ENCODE measurements at regions not wholly inside any gene's neighbourhood (a gene's known extent, or its start where the extent isn't known, plus 50 kb on each side); places are given as distances from the start of the nearest gene placed in this dataset.

DNA sequence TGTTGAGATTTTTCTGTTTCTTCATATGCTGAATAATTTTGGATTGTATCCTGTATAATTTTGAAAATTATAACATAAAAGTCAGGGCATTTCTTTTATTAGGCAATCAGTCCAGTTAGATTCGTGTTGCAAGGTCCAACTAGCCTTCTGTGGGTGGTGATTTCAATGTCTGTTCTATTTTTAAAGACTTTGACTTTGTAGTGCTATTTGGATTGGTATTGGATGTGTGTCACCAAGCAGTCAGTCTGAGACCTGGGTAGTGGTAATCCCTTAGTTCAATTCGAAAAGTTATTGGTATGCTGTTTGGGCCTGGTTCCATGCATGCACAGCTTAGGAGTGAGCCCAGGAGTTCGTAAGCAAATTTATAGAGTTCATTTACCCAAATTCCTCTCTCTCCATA, 82.2 kb downstream of the EPDR1 start:
- H3K4me1 ChIP-seq (ENCODE audit: insufficient read depth, low read length), result no peaks in the 10 kb centered on the region
- no peaks in the 10 kb centered on the region for H3K9me3 ChIP-seq (ENCODE audit: insufficient read depth, low read depth, low read length)
- no peak overlapping the region for H3K4me3 ChIP-seq (ENCODE audit: low read length)
- no peak overlapping the region for H3K27ac ChIP-seq (ENCODE audit: low read length)
- H3K27me3 ChIP-seq (ENCODE audit: insufficient read depth, low read length), result no peaks in the 10 kb centered on the region
- no peak overlapping the region for H3K9ac ChIP-seq (ENCODE audit: low read depth, low read length)
- no peaks in the 10 kb centered on the region for H3K36me3 ChIP-seq (ENCODE audit: insufficient read depth, low read depth, low read length)

DNA sequence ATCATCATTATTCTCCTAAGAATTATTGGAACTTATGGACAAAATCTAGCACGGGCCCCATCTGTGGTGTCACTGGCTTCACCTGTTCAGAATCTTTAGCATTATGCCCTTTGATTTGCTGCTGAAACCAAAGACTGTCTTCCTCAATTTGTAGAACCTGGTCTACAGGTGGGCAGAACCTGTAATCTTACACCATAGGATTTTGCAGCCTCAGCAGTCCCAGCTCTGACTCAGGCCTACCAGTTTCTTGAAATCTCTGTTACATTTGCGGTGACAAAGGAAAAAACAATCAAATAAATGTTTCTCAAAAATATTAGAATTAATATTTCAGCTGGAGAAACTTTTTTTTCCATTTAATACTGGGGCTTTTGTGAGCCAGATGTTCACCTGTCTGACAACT, 86.1 kb downstream of the EPDR1 start:
- Histone ChIP-seq H3K27me3 (ENCODE audit: insufficient read depth, low read length) (no peaks in the 10 kb centered on the region), H3K4me1 (ENCODE audit: insufficient read depth, low read length) (no peaks in the 10 kb centered on the region), H3K4me3 (ENCODE audit: low read length) (no peak overlapping the region), H3K36me3 (ENCODE audit: insufficient read depth, low read depth, low read length) (no peaks in the 10 kb centered on the region), H3K9me3 (ENCODE audit: insufficient read depth, low read depth, low read length) (peaks cover 11% of the 10 kb centered on the region), H3K9ac (ENCODE audit: low read depth, low read length) (no peak overlapping the region), H3K27ac (ENCODE audit: low read length) (no peak overlapping the region)

DNA sequence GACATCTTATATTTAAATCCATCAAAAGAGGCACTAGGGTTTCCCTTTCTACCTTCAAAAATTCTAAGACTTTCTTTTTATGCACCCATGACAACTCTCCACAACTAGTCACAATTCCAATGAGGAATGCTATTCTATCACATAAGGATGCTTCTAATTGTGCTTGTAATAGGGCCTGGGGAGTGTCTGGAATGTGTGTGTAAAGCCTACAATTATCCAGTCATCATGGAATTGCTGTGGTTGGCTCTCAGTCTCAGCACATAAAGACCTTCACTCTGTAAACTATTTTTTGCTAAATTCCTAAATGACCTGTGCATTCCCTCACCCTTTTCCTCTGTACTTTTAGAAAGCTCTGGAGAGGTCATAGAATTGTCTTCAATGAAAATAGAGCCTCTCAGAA, 86.7 kb downstream of the EPDR1 start:
- no peak overlapping the region for H3K4me3 ChIP-seq (ENCODE audit: low read length)
- H3K4me1 ChIP-seq (ENCODE audit: insufficient read depth, low read length), result no peaks in the 10 kb centered on the region
- H3K27me3 ChIP-seq (ENCODE audit: insufficient read depth, low read length), result no peaks in the 10 kb centered on the region
- peaks cover 11% of the 10 kb centered on the region for H3K9me3 ChIP-seq (ENCODE audit: insufficient read depth, low read depth, low read length)
- no peaks in the 10 kb centered on the region for H3K36me3 ChIP-seq (ENCODE audit: insufficient read depth, low read depth, low read length)
- H3K9ac ChIP-seq (ENCODE audit: low read depth, low read length), result no peak overlapping the region
- no peak overlapping the region for H3K27ac ChIP-seq (ENCODE audit: low read length)

DNA sequence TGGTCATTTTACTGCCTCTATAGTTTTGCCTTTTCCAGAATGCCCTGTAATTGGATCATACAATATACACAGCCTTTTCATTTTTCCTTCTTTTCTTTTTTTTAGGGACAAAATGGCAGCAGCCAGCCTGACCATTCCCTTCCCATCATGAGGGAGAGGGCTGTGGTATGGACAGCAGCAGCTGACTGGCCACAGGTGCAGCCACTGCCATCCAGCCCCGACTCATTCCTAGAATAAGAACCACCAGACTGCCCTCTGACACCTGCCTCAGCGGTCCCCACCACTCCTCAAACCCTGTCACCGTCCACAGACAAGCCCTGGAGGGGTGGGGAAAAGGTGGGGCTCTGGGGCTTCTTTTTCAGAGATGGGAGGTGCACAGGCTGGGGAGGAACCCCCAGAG, 92.8 kb downstream of the EPDR1 start:
- Histone ChIP-seq H3K9me3 (ENCODE audit: insufficient read depth, low read depth, low read length) (peaks cover 11% of the 10 kb centered on the region), H3K4me3 (ENCODE audit: low read length) (no peak overlapping the region), H3K4me1 (ENCODE audit: insufficient read depth, low read length) (no peaks in the 10 kb centered on the region), H3K9ac (ENCODE audit: low read depth, low read length) (no peak overlapping the region), H3K27me3 (ENCODE audit: insufficient read depth, low read length) (no peaks in the 10 kb centered on the region), H3K27ac (ENCODE audit: low read length) (no peak overlapping the region), H3K36me3 (ENCODE audit: insufficient read depth, low read depth, low read length) (no peaks in the 10 kb centered on the region)

DNA sequence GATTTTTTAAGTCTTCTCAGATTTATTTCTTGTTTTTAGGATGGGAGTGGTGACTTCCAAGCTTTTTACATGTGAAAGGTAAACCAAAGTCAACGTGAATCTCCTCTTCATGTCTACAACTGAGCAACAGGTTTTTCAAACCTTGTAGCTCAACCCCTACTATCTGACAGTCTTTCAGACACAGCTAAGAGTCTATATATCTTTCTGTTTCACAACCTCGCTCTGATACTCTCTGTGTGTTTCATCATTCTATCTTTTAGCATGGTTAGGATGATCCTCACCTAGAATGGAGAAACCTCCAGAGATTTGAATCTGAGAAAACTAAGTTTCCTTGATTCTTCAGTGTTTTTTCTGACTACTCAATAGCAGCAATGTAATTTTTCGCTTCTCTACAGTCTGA, 96.1 kb downstream of the EPDR1 start:
- Histone ChIP-seq H3K9me3 (ENCODE audit: insufficient read depth, low read depth, low read length) (no peaks in the 10 kb centered on the region), H3K36me3 (ENCODE audit: insufficient read depth, low read depth, low read length) (no peaks in the 10 kb centered on the region), H3K4me3 (ENCODE audit: low read length) (no peak overlapping the region), H3K27ac (ENCODE audit: low read length) (no peak overlapping the region), H3K4me1 (ENCODE audit: insufficient read depth, low read length) (no peaks in the 10 kb centered on the region), H3K9ac (ENCODE audit: low read depth, low read length) (no peak overlapping the region), H3K27me3 (ENCODE audit: insufficient read depth, low read length) (no peaks in the 10 kb centered on the region)

DNA sequence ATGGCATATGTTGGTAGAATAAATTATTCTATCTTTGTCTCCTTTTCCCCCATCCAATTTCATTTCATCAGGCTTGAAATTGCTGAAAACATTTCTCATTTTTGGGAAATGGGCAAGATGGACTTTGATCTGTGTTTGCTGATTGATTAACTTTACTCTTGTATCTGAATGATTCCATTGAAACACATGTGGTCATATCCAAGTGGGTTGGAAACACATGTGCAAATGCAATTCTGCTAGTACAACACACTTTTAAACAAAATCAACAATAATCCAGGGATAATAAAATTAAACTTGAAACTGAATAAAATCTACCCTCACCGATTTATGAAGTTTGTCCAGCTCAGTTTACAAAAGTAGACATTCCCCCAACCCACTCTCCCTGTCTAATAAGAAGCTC, 96.9 kb downstream of the EPDR1 start:
- Histone ChIP-seq H3K27me3 (ENCODE audit: insufficient read depth, low read length) (no peaks in the 10 kb centered on the region), H3K4me1 (ENCODE audit: insufficient read depth, low read length) (no peaks in the 10 kb centered on the region), H3K9ac (ENCODE audit: low read depth, low read length) (no peak overlapping the region), H3K4me3 (ENCODE audit: low read length) (no peak overlapping the region), H3K9me3 (ENCODE audit: insufficient read depth, low read depth, low read length) (no peaks in the 10 kb centered on the region), H3K27ac (ENCODE audit: low read length) (no peak overlapping the region), H3K36me3 (ENCODE audit: insufficient read depth, low read depth, low read length) (no peaks in the 10 kb centered on the region)

DNA sequence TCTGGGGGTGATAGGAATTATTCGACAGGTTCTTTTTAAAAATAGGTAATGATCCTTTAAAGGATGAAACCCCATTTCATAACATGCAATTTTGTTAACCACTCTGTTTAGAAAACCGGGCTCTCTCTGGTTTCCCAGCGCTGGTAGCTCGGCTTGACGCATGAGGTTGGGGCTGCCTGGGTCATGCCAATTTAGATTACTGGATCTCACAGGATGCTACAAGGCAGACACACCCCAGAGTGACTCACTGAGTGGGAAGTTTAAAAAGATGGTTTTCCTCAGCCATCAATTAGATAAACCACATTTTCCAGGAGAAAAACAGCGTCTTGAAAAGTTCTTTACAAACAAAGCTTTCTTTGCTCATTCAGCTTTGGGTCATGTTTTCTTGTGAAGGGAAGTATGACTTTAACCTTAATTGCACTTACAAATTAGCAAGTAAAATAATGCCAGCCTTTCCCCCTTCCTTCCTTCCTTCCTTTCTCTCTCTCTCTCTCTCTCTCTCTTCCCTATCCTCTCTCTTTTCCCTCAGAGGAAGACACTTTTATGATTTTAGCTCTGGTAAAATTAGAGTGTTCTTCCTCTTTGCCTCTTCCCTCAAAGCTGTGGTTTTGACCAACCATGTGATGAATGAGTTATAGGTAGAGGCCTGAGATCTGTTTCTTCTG, 99.8 kb downstream of the EPDR1 start:
- no peaks in the 10 kb centered on the region for H3K27me3 ChIP-seq (ENCODE audit: insufficient read depth, low read length)
- no peak overlapping the region for H3K9ac ChIP-seq (ENCODE audit: low read depth, low read length)
- H3K36me3 ChIP-seq (ENCODE audit: insufficient read depth, low read depth, low read length), result no peaks in the 10 kb centered on the region
- H3K9me3 ChIP-seq (ENCODE audit: insufficient read depth, low read depth, low read length), result no peaks in the 10 kb centered on the region
- no peak overlapping the region for H3K27ac ChIP-seq (ENCODE audit: low read length)
- H3K4me1 ChIP-seq (ENCODE audit: insufficient read depth, low read length), result no peaks in the 10 kb centered on the region
- H3K4me3 ChIP-seq (ENCODE audit: low read length), result no peak overlapping the region

DNA sequence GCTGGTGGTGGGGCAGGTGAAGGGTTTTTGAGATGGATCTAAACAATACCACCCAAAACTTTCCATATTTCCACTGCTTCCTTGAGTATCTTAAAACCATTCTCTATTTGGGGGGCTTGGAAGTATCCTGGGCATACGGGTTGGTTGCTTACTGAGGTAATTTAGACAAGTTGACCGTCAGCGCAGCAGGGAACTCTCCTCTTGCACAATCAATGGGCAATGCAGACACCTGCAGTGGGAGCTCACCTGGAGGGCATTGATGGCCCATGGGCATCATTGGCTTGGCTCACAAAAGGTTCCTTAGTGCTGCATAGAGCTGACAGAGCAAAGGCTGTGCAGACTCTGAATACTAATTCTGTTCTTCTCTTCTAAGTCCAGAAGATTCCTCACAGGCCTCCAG, 101.5 kb downstream of the EPDR1 start:
- H3K9ac ChIP-seq (ENCODE audit: low read depth, low read length), result no peak overlapping the region
- no peaks in the 10 kb centered on the region for H3K36me3 ChIP-seq (ENCODE audit: insufficient read depth, low read depth, low read length)
- H3K4me1 ChIP-seq (ENCODE audit: insufficient read depth, low read length), result no peaks in the 10 kb centered on the region
- no peaks in the 10 kb centered on the region for H3K9me3 ChIP-seq (ENCODE audit: insufficient read depth, low read depth, low read length)
- no peak overlapping the region for H3K27ac ChIP-seq (ENCODE audit: low read length)
- H3K4me3 ChIP-seq (ENCODE audit: low read length), result no peak overlapping the region
- H3K27me3 ChIP-seq (ENCODE audit: insufficient read depth, low read length), result no peaks in the 10 kb centered on the region

DNA sequence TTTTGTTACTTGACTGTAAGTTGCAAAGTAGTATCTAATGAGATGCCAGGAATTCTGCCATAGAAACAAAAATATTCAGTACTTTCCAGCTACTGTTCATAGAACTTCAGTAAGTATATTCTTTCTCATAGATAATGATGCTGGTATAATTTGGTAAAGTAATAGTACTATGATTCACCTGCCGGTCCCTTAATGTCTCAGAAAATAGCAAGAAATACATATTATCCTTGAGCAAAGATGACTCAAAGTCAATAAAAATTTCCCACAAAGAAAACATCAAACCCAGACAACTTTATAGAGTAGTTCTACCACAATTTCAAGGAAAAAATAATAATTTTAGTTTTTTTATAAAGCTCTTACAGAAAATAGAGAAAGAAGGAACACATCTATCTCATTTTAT, 105.4 kb downstream of the EPDR1 start:
- Histone ChIP-seq H3K4me1 (ENCODE audit: insufficient read depth, low read length) (no peaks in the 10 kb centered on the region), H3K27ac (ENCODE audit: low read length) (no peak overlapping the region), H3K9me3 (ENCODE audit: insufficient read depth, low read depth, low read length) (no peaks in the 10 kb centered on the region), H3K36me3 (ENCODE audit: insufficient read depth, low read depth, low read length) (no peaks in the 10 kb centered on the region), H3K4me3 (ENCODE audit: low read length) (no peak overlapping the region), H3K27me3 (ENCODE audit: insufficient read depth, low read length) (no peaks in the 10 kb centered on the region), H3K9ac (ENCODE audit: low read depth, low read length) (no peak overlapping the region)

DNA sequence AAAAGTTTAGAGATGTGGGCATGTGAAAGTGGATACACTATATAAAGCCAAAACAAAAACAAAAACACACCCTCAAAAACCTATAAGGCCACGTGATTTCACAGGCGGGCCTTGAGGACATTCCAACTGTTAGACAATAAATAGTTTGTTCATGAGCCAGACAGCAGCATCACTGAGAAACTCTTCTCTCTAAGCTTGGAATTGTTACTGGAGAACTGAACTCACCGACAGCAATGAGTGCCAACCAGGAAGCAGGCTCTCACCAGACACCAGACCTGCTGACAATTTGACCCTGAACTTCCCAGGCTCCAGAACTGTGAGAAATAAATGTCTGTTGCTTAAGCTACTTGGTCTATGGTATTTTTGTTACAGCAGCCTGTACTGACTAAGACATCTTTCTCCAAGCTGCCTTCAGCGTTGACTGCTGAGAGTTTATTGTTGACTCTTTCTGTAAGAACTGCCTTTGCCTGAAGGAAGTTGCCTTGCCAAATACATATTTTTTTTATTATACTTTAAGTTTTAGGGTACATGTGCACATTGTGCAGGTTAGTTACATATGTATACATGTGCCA, 107.5 kb downstream of the EPDR1 start:
- no peak overlapping the region for H3K9ac ChIP-seq (ENCODE audit: low read depth, low read length)
- no peaks in the 10 kb centered on the region for H3K36me3 ChIP-seq (ENCODE audit: insufficient read depth, low read depth, low read length)
- peaks cover 6% of the 10 kb centered on the region; the same call in 1 of the 2 replicates for H3K4me1 ChIP-seq (ENCODE audit: insufficient read depth, low read length)
- no peak overlapping the region for H3K4me3 ChIP-seq (ENCODE audit: low read length)
- H3K27ac ChIP-seq (ENCODE audit: low read length), result no peak overlapping the region
- H3K9me3 ChIP-seq (ENCODE audit: insufficient read depth, low read depth, low read length), result no peaks in the 10 kb centered on the region
- H3K27me3 ChIP-seq (ENCODE audit: insufficient read depth, low read length), result no peaks in the 10 kb centered on the region

DNA sequence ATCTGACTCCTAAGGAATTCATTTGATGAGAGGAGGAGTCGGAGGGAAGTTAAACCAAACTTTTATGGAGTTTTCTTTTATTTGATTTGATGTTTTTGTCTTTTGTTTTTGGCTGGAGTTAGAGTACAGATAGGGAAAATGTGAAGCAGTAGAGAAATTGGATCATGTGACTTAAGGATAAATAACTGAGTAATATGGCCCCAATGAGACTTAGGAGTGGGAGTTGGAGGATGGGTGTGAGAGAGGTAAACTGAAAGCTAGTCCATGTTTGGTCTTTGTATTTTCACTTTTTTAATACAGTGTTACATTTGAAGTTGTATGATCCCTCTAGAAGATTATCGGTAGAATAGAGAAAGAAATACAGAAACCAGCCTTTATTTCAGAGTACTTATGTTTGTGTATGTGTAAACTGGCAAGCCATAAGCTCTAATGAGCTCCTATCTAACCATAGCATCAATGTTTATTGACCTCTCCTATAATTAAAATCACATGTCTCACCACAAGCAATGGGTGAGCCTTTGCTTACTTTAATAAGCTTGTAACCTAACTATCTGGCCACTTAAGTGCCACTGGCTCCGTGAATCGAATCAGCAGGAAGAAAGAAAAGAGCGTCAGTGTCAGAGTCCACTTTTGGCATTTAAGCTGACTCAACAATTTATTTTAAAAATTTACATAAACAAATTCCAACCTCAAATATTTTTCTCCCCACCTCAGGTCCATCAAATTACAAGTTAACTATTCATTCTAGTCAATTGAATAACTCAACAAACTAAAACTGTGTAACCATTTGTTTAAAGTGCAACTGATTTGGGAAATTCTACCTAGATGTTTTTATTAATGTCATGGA, 113.8 kb downstream of the EPDR1 start:
- no peaks in the 10 kb centered on the region for H3K9me3 ChIP-seq (ENCODE audit: insufficient read depth, low read depth, low read length)
- H3K4me1 ChIP-seq (ENCODE audit: insufficient read depth, low read length), result peaks cover 6% of the 10 kb centered on the region; the same call in 1 of the 2 replicates
- no peak overlapping the region for H3K9ac ChIP-seq (ENCODE audit: low read depth, low read length)
- no peak overlapping the region for H3K27ac ChIP-seq (ENCODE audit: low read length)
- no peak overlapping the region for H3K4me3 ChIP-seq (ENCODE audit: low read length)
- H3K27me3 ChIP-seq (ENCODE audit: insufficient read depth, low read length), result no peaks in the 10 kb centered on the region
- no peaks in the 10 kb centered on the region for H3K36me3 ChIP-seq (ENCODE audit: insufficient read depth, low read depth, low read length)

DNA sequence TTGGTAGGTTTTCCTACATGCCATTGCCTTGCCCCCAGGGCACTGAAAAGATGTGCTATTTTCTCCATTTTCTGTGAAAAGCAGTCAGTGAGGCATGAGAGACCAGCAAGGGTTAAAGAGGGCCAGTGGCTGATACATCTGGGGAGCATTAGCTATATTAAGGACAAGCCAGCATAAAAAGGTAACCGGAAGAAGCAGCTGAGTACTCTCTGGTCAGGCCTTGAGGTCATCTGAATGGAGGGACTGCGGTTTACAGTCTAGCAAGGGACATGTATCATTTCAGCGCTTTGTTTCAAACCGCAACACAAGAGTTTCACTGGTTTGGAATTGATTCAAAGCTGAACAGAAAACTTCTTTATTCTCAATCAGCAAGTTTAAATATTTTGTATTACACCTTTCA, 120.4 kb downstream of the EPDR1 start:
- H3K4me3 ChIP-seq (ENCODE audit: low read length), result no peak overlapping the region
- H3K4me1 ChIP-seq (ENCODE audit: insufficient read depth, low read length), result no peaks in the 10 kb centered on the region
- no peaks in the 10 kb centered on the region for H3K27me3 ChIP-seq (ENCODE audit: insufficient read depth, low read length)
- H3K36me3 ChIP-seq (ENCODE audit: insufficient read depth, low read depth, low read length), result no peaks in the 10 kb centered on the region
- H3K9me3 ChIP-seq (ENCODE audit: insufficient read depth, low read depth, low read length), result no peaks in the 10 kb centered on the region
- no peak overlapping the region for H3K27ac ChIP-seq (ENCODE audit: low read length)
- H3K9ac ChIP-seq (ENCODE audit: low read depth, low read length), result no peak overlapping the region
